Skeletal muscle tissue (tissue), 4 donors: ENCODE measurements at regions not wholly inside any gene's neighbourhood (a gene's known extent, or its start where the extent isn't known, plus 50 kb on each side); places are given as distances from the start of the nearest gene placed in this dataset. TPM values are rescaled to one million over a fixed set of nuclear protein-coding genes. Genes with fewer than 3 reads are reported as not detected.

Source experiments
- H3K27ac ChIP-seq: one replicate; pipeline ENCODE4 v1.7.0; 2013; ENCODE audit warnings: mild to moderate bottlenecking, low read depth, low read length, inconsistent platforms
- H3K27me3 ChIP-seq, 3 donors: one replicate each; pipeline ENCODE4 v1.7.0; 2013; ENCODE audit warnings: low read length in 3 of 3; ENCODE audit not compliant: control insufficient read depth in 3 of 3, insufficient read depth in 3 of 3
- H3K36me3 ChIP-seq, 3 donors: one replicate each; pipeline ENCODE4 v1.7.0; 2013; ENCODE audit warnings: low read length in 3 of 3; ENCODE audit not compliant: control insufficient read depth in 3 of 3, insufficient read depth in 3 of 3
- H3K4me1 ChIP-seq, 3 donors: one replicate each; pipeline ENCODE4 v1.7.0; 2013; ENCODE audit warnings: low read length in 3 of 3, mild to moderate bottlenecking in 3 of 3; ENCODE audit not compliant: control insufficient read depth in 3 of 3, insufficient read depth in 3 of 3
- H3K4me3 ChIP-seq, 3 donors: one replicate each; pipeline ENCODE4 v1.7.0; 2013; ENCODE audit warnings: low read length in 3 of 3
- H3K9ac ChIP-seq, 3 donors: one replicate each; pipeline ENCODE4 v1.7.0; 2013; ENCODE audit warnings: low read length in 3 of 3, mild to moderate bottlenecking in 3 of 3, moderate library complexity in 2 of 3, low read depth in 1 of 3
- H3K9me3 ChIP-seq, 3 donors: one replicate each; pipeline ENCODE4 v1.7.0; 2013; ENCODE audit warnings: low read length in 3 of 3; ENCODE audit not compliant: control insufficient read depth in 3 of 3
- small RNA-seq: library from RNA; depleted of rRNA; stranded (forward); fragments of <200 nt; gene quantifications from one replicate; pipeline ENCODE3, GENCODE V24; 2014
- donor health status: Osteomylitis.

GRCh38 chr5:20445326-20445860, 457.4 kb upstream of the CDH18 start:
- H3K27ac ChIP-seq, result no peak overlapping the region
- no peaks in the 10 kb centered on the region for H3K27me3 ChIP-seq
- H3K4me3 ChIP-seq, result no peak overlapping the region
- H3K9ac ChIP-seq, result no peak overlapping the region
- H3K9me3 ChIP-seq, result no peaks in the 10 kb centered on the region
- H3K36me3 ChIP-seq, result no peaks in the 10 kb centered on the region
- no peaks in the 10 kb centered on the region for H3K4me1 ChIP-seq

- Histone ChIP-seq H3K27me3 (no peaks in the 10 kb centered on the region), H3K9me3 (no peaks in the 10 kb centered on the region), H3K27ac (no peak overlapping the region), H3K36me3 (no peaks in the 10 kb centered on the region), H3K9ac (no peak overlapping the region), H3K4me1 (no peaks in the 10 kb centered on the region), H3K4me3 (no peak overlapping the region)
Measured at GRCh38 chr5:20434786-20435185, 446.8 kb upstream of the CDH18 start.

- H3K9ac ChIP-seq, result no peak overlapping the region
- peaks cover 0 to 1% (median 0%) of the 10 kb centered on the region in 3 donors for H3K9me3 ChIP-seq
- H3K36me3 ChIP-seq, result no peaks in the 10 kb centered on the region
- no peak overlapping the region for H3K27ac ChIP-seq
- no peak overlapping the region for H3K4me3 ChIP-seq
- H3K4me1 ChIP-seq, result no peaks in the 10 kb centered on the region
- H3K27me3 ChIP-seq, result no peaks in the 10 kb centered on the region
Measured at GRCh38 chr5:20420991-20421595, 433.1 kb upstream of the CDH18 start.

Small RNA genes lying in the stretch of these regions (small RNA-seq; reads per million reads assigned to genes)
- gene AC091946.2 (not detected), gene AC140172.1 (not detected)
